ENCODE measurements at regions not wholly inside any gene's neighbourhood (a gene's known extent, or its start where the extent isn't known, plus 50 kb on each side); places are given as distances from the start of the nearest gene placed in this dataset.

DNA sequence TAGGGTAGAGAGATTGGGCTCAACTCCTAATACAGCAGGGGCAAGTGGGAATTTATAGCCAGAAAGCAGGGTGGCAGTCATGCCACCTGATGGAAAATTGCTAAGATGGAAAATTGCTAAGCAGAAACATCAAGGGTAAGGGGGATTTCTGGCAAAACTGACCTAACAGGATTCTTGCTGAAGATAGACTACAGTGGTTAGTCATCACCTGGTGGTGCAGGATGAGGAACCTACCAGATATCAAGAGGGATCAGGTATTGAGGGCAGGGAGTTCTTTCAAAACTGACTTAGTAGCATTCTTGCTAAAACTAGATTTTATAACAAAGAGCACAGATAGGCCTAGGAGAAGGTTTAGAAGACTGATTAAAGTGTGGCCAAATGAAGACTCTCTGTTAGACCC is 292.9 kb downstream of the PLPP3 start:
- H3K79me2 ChIP-seq (ENCODE audit: insufficient read depth, low read length), result no peaks in the 10 kb centered on the region
- no peaks in the 10 kb centered on the region for H4K20me1 ChIP-seq (ENCODE audit: insufficient read depth, low read length, poor library complexity, severe bottlenecking)
- no peak overlapping the region for H2AFZ ChIP-seq (ENCODE audit: low read length)
- H3K9me3 ChIP-seq (ENCODE audit: insufficient read depth, low read depth, low read length), result no peaks in the 10 kb centered on the region
- H3K4me1 ChIP-seq (ENCODE audit: insufficient read depth, low read length, poor library complexity, severe bottlenecking), result no peaks in the 10 kb centered on the region
- H3K4me3 ChIP-seq (ENCODE audit: low read length, poor library complexity, severe bottlenecking), result no peak overlapping the region
- no peak overlapping the region for H3K9ac ChIP-seq (ENCODE audit: low read depth, low read length, poor library complexity, severe bottlenecking)
- no peaks in the 10 kb centered on the region for H3K9me2 ChIP-seq (replicated peaks; ENCODE audit: low read depth, low read length)
- no peak for TF ChIP-seq EZH2phosphoT487 (IDR thresholded peaks at IDR 0.05; ENCODE audit: borderline replicate concordance)
- TF ChIP-seq CTCF (conservative IDR thresholded peaks at IDR 0.05; ENCODE audit: low read length), result no peak
- no peaks in the 10 kb centered on the region for H3K27me3 ChIP-seq (ENCODE audit: insufficient read depth, low read length, poor library complexity, severe bottlenecking)
- no peak overlapping the region for H3K4me2 ChIP-seq (ENCODE audit: low read depth, low read length, poor library complexity, severe bottlenecking)
- H3F3A ChIP-seq (ENCODE audit: low read depth), result no peaks in the 10 kb centered on the region
- H3K36me3 ChIP-seq (ENCODE audit: insufficient read depth, low read length), result no peaks in the 10 kb centered on the region

GRCh38 chr1:56285554-56286402 is 293.6 kb downstream of the PLPP3 start:
- Histone ChIP-seq H3K4me1 (ENCODE audit: insufficient read depth, low read length, poor library complexity, severe bottlenecking) (no peaks in the 10 kb centered on the region), H2AFZ (ENCODE audit: low read length) (no peak overlapping the region), H3K9ac (ENCODE audit: low read depth, low read length, poor library complexity, severe bottlenecking) (no peak overlapping the region), H3K36me3 (ENCODE audit: insufficient read depth, low read length) (no peaks in the 10 kb centered on the region), H3K4me2 (ENCODE audit: low read depth, low read length, poor library complexity, severe bottlenecking) (no peak overlapping the region), H3K79me2 (ENCODE audit: insufficient read depth, low read length) (no peaks in the 10 kb centered on the region), H3K9me3 (ENCODE audit: insufficient read depth, low read depth, low read length) (no peaks in the 10 kb centered on the region), H3K9me2 (replicated peaks; ENCODE audit: low read depth, low read length) (no peaks in the 10 kb centered on the region), H3K4me3 (ENCODE audit: low read length, poor library complexity, severe bottlenecking) (no peak overlapping the region), H4K20me1 (ENCODE audit: insufficient read depth, low read length, poor library complexity, severe bottlenecking) (no peaks in the 10 kb centered on the region), H3F3A (ENCODE audit: low read depth) (no peaks in the 10 kb centered on the region), H3K27me3 (ENCODE audit: insufficient read depth, low read length, poor library complexity, severe bottlenecking) (no peaks in the 10 kb centered on the region)
- no peak for TF ChIP-seq EZH2phosphoT487 (IDR thresholded peaks at IDR 0.05; ENCODE audit: borderline replicate concordance)
- no peak for TF ChIP-seq CTCF (conservative IDR thresholded peaks at IDR 0.05; ENCODE audit: low read length)

- no peaks in the 10 kb centered on the region for H3K79me2 ChIP-seq (ENCODE audit: insufficient read depth, low read length)
- no peaks in the 10 kb centered on the region for H3K36me3 ChIP-seq (ENCODE audit: insufficient read depth, low read length)
- no peaks in the 10 kb centered on the region for H3K9me3 ChIP-seq (ENCODE audit: insufficient read depth, low read depth, low read length)
- no peak for TF ChIP-seq CTCF (conservative IDR thresholded peaks at IDR 0.05; ENCODE audit: low read length)
- no peak for TF ChIP-seq EZH2phosphoT487 (IDR thresholded peaks at IDR 0.05; ENCODE audit: borderline replicate concordance)
- H3F3A ChIP-seq (ENCODE audit: low read depth), result no peaks in the 10 kb centered on the region
- H2AFZ ChIP-seq (ENCODE audit: low read length), result no peak overlapping the region
- no peak overlapping the region for H3K4me3 ChIP-seq (ENCODE audit: low read length, poor library complexity, severe bottlenecking)
- H3K27me3 ChIP-seq (ENCODE audit: insufficient read depth, low read length, poor library complexity, severe bottlenecking), result no peaks in the 10 kb centered on the region
- H3K4me1 ChIP-seq (ENCODE audit: insufficient read depth, low read length, poor library complexity, severe bottlenecking), result no peaks in the 10 kb centered on the region
- no peaks in the 10 kb centered on the region for H4K20me1 ChIP-seq (ENCODE audit: insufficient read depth, low read length, poor library complexity, severe bottlenecking)
- no peak overlapping the region for H3K4me2 ChIP-seq (ENCODE audit: low read depth, low read length, poor library complexity, severe bottlenecking)
- H3K9me2 ChIP-seq (replicated peaks; ENCODE audit: low read depth, low read length), result no peaks in the 10 kb centered on the region
- no peak overlapping the region for H3K9ac ChIP-seq (ENCODE audit: low read depth, low read length, poor library complexity, severe bottlenecking)
Measured at GRCh38 chr1:56284928-56285327, 294.4 kb downstream of the PLPP3 start.

Measured in Loucy (cell line).